HEK293T (cell line): ENCODE measurements at regions not wholly inside any gene's neighbourhood (a gene's known extent, or its start where the extent isn't known, plus 50 kb on each side); places are given as distances from the start of the nearest gene placed in this dataset.

Experiments used
- FOXK2 ChIP-seq: fragments of 450-650 bp; IDR thresholded peaks from 2 replicates; pipeline ENCODE4 v1.6.1; 2016; ENCODE audit warnings: mild to moderate bottlenecking
- FOXM1 ChIP-seq: fragments of 450-650 bp; IDR thresholded peaks from 2 replicates; pipeline ENCODE4 v1.6.1; 2017; ENCODE audit warnings: mild to moderate bottlenecking, borderline replicate concordance
- LEF1 ChIP-seq: fragments of 450-650 bp; IDR thresholded peaks from 2 replicates; pipeline ENCODE4 v1.6.1; 2017; ENCODE audit warnings: mild to moderate bottlenecking, borderline replicate concordance

- no peak for TF ChIP-seq LEF1
- TF ChIP-seq FOXM1, result no peak
- no peak for TF ChIP-seq FOXK2
Measured at GRCh38 chr1:55981010-55981650, 598.2 kb downstream of the PLPP3 start.
